Superior temporal gyrus (tissue), 1 donor: ENCODE measurements at regions not wholly inside any gene's neighbourhood (a gene's known extent, or its start where the extent isn't known, plus 50 kb on each side); places are given as distances from the start of the nearest gene placed in this dataset.
"Not testable (repeated sequence)": the region's sequence is repeated elsewhere in the genome, so short reads cannot be mapped to it uniquely, and the experiment has no call there.

Experiments
- DNase-seq: peaks from one replicate; pipeline ENCODE4 v3.0.0-alpha.2; 2016; ENCODE audit errors: extremely low spot score

GRCh38 chr16:18152832-18153231, 183.7 kb downstream of the NPIPA8 start:
- DNase-seq = not testable (repeated sequence)

- DNase-seq = not testable (repeated sequence)
Observed at GRCh38 chr16:18148132-18148531, 188.4 kb downstream of the NPIPA8 start.

GRCh38 chr16:18146601-18147142, 189.9 kb downstream of the NPIPA8 start:
- DNase-seq = not testable (repeated sequence)

GRCh38 chr16:18142066-18142465, 194.5 kb downstream of the NPIPA8 start:
- DNase-seq = not testable (repeated sequence)

- not testable (repeated sequence) for DNase-seq
Observed at GRCh38 chr16:18136288-18136687, 200.2 kb downstream of the NPIPA8 start.

GRCh38 chr16:18135024-18135423, 201.5 kb downstream of the NPIPA8 start:
- not testable (repeated sequence) for DNase-seq

- DNase-seq = not testable (repeated sequence)
Observed at GRCh38 chr16:18131587-18131986, 204.9 kb downstream of the NPIPA8 start.

GRCh38 chr16:18130478-18131120, 205.9 kb downstream of the NPIPA8 start:
- not testable (repeated sequence) for DNase-seq

GRCh38 chr16:18127033-18127432, 209.5 kb downstream of the NPIPA8 start:
- not testable (repeated sequence) for DNase-seq

- DNase-seq = not testable (repeated sequence)
Observed at GRCh38 chr16:18119092-18119491, 217.4 kb downstream of the NPIPA8 start.

GRCh38 chr16:18118684-18119083, 217.9 kb downstream of the NPIPA8 start:
- not testable (repeated sequence) for DNase-seq

GRCh38 chr16:18118071-18118470, 218.5 kb downstream of the NPIPA8 start:
- DNase-seq = not testable (repeated sequence)

GRCh38 chr16:18104412-18104811, 232.1 kb downstream of the NPIPA8 start:
- DNase-seq = not testable (repeated sequence)

- not testable (repeated sequence) for DNase-seq
Observed at GRCh38 chr16:18101077-18101476, 235.5 kb downstream of the NPIPA8 start.

GRCh38 chr16:18092605-18093004, 243.9 kb downstream of the NPIPA8 start:
- not testable (repeated sequence) for DNase-seq

- DNase-seq = not testable (repeated sequence)
Observed at GRCh38 chr16:18080658-18081363, 255.7 kb downstream of the NPIPA8 start.

GRCh38 chr16:18077910-18078309, 258.6 kb downstream of the NPIPA8 start:
- DNase-seq = not testable (repeated sequence)

GRCh38 chr16:18072161-18072560, 264.4 kb downstream of the NPIPA8 start:
- no peak for DNase-seq

GRCh38 chr16:18069683-18070082, 266.9 kb downstream of the NPIPA8 start:
- no peak for DNase-seq

GRCh38 chr16:18068477-18068876, 268.1 kb downstream of the NPIPA8 start:
- DNase-seq = no peak

GRCh38 chr16:18062713-18063112, 273.8 kb downstream of the NPIPA8 start:
- DNase-seq = no peak

GRCh38 chr16:18060351-18060750, 276.2 kb downstream of the NPIPA8 start:
- no peak for DNase-seq

GRCh38 chr16:18059577-18059976, 277.0 kb downstream of the NPIPA8 start:
- DNase-seq = no peak
